Keratinocyte (primary cell): ENCODE measurements at regions not wholly inside any gene's neighbourhood (a gene's known extent, or its start where the extent isn't known, plus 50 kb on each side); places are given as distances from the start of the nearest gene placed in this dataset.

Experiments
- DNase-seq: peaks from one replicate; pipeline ENCODE4 v3.0.0-alpha.2; 2011; ENCODE audit warnings: low read depth, missing footprints, low spot score
- FAIRE-seq: peaks from 2 replicates; lab custom pipeline; 2011; peaks lifted over from hg19 to GRCh38; lab: Jason Lieb, UNC
- H2AFZ ChIP-seq: 2 replicates; pipeline ENCODE4 v1.6.0; 2012; ENCODE audit warnings: low read length, control low read depth, inconsistent platforms; ENCODE audit not compliant: control insufficient read depth
- H3K27ac ChIP-seq: 2 replicates; pipeline ENCODE4 v1.5.1; 2011; ENCODE audit warnings: low read length; ENCODE audit not compliant: control insufficient read depth, insufficient read depth
- H3K27me3 ChIP-seq: 3 replicates; pipeline ENCODE4 v1.6.0; 2011; ENCODE audit warnings: low read length; ENCODE audit not compliant: control insufficient read depth, insufficient read depth; ENCODE audit errors: extremely low read depth
- H3K36me3 ChIP-seq, 2 experiments: 2 replicates in 1 of 2; 3 replicates in 1 of 2; pipeline ENCODE4 v1.5.1; 2011; ENCODE audit warnings: low read length in 2 of 2, mild to moderate bottlenecking in 1 of 2; ENCODE audit not compliant: control insufficient read depth in 2 of 2, insufficient read depth in 2 of 2; ENCODE audit errors: extremely low read depth in 1 of 2
- H3K4me1 ChIP-seq: 3 replicates; pipeline ENCODE4 v1.5.1; 2011; ENCODE audit warnings: low read length; ENCODE audit not compliant: control insufficient read depth, insufficient read depth; ENCODE audit errors: extremely low read depth
- H3K4me2 ChIP-seq: 3 replicates; pipeline ENCODE4 v1.6.0; 2011; ENCODE audit warnings: low read depth, low read length; ENCODE audit not compliant: control insufficient read depth, insufficient read depth; ENCODE audit errors: extremely low read depth
- H3K4me3 ChIP-seq, 3 experiments: fragments of 200-600 bp in 1 of 3; sonication (generic) in 1 of 3; 2 replicates in 2 of 3; 3 replicates in 1 of 3; pipeline ENCODE4 v1.5.1; 2011 to 2016; ENCODE audit warnings: low read length in 3 of 3, mild to moderate bottlenecking in 3 of 3, control low read depth in 2 of 3, inconsistent platforms in 1 of 3, low read depth in 1 of 3, mixed read lengths in 1 of 3, mixed run types in 1 of 3, moderate library complexity in 1 of 3; ENCODE audit not compliant: control insufficient read depth in 2 of 3, insufficient read depth in 2 of 3; ENCODE audit errors: extremely low read depth in 1 of 3
- H3K79me2 ChIP-seq: 2 replicates; pipeline ENCODE4 v1.6.0; 2012; ENCODE audit warnings: low read length; ENCODE audit not compliant: control insufficient read depth, insufficient read depth
- H3K9ac ChIP-seq: 3 replicates; pipeline ENCODE4 v1.6.0; 2011; ENCODE audit warnings: low read length; ENCODE audit not compliant: control insufficient read depth, insufficient read depth; ENCODE audit errors: extremely low read depth
- H3K9me1 ChIP-seq: 3 replicates; pipeline ENCODE4 v1.6.0; 2011; ENCODE audit warnings: low read length; ENCODE audit not compliant: control insufficient read depth, insufficient read depth; ENCODE audit errors: extremely low read depth
- H3K9me3 ChIP-seq: 2 replicates; pipeline ENCODE4 v1.5.1; 2012; ENCODE audit warnings: low read depth, low read length; ENCODE audit not compliant: control insufficient read depth
- H4K20me1 ChIP-seq: 3 replicates; pipeline ENCODE4 v1.6.0; 2011; ENCODE audit warnings: low read length; ENCODE audit not compliant: control insufficient read depth, insufficient read depth; ENCODE audit errors: extremely low read depth
- EZH2 ChIP-seq: IDR thresholded peaks from one replicate; pipeline ENCODE4 v1.6.1; 2012; ENCODE audit warnings: inconsistent platforms, mild to moderate bottlenecking, low read length, moderate library complexity
- dilution Hi-C: fragments of 300-500 bp; cut with MboI; formaldehyde crosslinking; loops from one replicate; pipeline ENCODE4 v1.7.0; 2020; ENCODE audit warnings: low sequenced_read_pairs; ENCODE audit not compliant: extremely low pct_ligation_motif_present
- TF ChIP-seq, protein P1 (sequence below), 3 experiments: IDR thresholded peaks in 1 of 3; conservative IDR thresholded peaks in 1 of 3; optimal IDR thresholded peaks in 1 of 3; 2 replicates in 2 of 3; 3 replicates in 1 of 3; pipeline versions ENCODE3 to v1.5.1; 2011; ENCODE audit warnings: low read length in 3 of 3, mild to moderate bottlenecking in 3 of 3, moderate library complexity in 2 of 3, control low read depth in 1 of 3, inconsistent platforms in 1 of 3; ENCODE audit not compliant: insufficient read depth in 2 of 3; ENCODE audit errors: extremely low read depth in 1 of 3

DNA sequence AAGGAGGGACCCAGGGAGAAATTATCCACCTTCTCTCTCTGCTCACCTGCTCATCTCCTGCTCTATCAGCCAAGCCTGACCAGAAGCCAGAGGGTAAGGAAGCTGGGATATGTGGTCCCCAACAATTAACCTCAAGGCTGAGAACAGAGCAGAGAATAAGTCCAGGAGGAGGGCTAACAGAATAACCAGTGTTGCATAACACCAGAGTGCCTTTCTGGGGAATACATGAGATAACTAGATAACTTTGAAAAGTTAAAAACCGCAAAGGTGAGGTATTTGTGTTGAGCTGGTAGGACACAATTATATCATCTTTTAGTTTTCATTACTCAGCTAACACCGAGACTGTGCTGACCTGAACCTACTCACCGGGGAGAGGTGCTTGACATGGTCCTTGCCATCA lies 180.8 kb downstream of the SALL1 start:
- DNase-seq: no peak
- TF ChIP-seq, protein P1, sequence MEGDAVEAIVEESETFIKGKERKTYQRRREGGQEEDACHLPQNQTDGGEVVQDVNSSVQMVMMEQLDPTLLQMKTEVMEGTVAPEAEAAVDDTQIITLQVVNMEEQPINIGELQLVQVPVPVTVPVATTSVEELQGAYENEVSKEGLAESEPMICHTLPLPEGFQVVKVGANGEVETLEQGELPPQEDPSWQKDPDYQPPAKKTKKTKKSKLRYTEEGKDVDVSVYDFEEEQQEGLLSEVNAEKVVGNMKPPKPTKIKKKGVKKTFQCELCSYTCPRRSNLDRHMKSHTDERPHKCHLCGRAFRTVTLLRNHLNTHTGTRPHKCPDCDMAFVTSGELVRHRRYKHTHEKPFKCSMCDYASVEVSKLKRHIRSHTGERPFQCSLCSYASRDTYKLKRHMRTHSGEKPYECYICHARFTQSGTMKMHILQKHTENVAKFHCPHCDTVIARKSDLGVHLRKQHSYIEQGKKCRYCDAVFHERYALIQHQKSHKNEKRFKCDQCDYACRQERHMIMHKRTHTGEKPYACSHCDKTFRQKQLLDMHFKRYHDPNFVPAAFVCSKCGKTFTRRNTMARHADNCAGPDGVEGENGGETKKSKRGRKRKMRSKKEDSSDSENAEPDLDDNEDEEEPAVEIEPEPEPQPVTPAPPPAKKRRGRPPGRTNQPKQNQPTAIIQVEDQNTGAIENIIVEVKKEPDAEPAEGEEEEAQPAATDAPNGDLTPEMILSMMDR (optimal IDR thresholded peaks at IDR 0.05 in 1 of 3, IDR thresholded peaks at IDR 0.05 in 1 of 3, conservative IDR thresholded peaks at IDR 0.05 in 1 of 3; ENCODE audit: extremely low read depth in 1 of 3, insufficient read depth in 2 of 3, low read length in 3 of 3): no peak
- TF ChIP-seq EZH2: no peak
- H3K79me2 ChIP-seq: no peaks in the 10 kb centered on the region

GRCh38 chr16:50967827-50968612 lies 183.1 kb downstream of the SALL1 start:
- Histone ChIP-seq H3K4me2 (no peak overlapping the region), H4K20me1 (no peaks in the 10 kb centered on the region), H3K4me3 (no peak overlapping the region), H3K9ac (no peak overlapping the region), H3K27me3 (no peaks in the 10 kb centered on the region), H3K79me2 (no peaks in the 10 kb centered on the region), H3K27ac (no peak overlapping the region), H3K9me3 (no peaks in the 10 kb centered on the region), H2AFZ (no peak overlapping the region), H3K4me1 (no peaks in the 10 kb centered on the region), H3K9me1 (no peaks in the 10 kb centered on the region), H3K36me3 (no peaks in the 10 kb centered on the region)
- dilution Hi-C loops: no loop called here
- no peak for TF ChIP-seq EZH2
- TF ChIP-seq, protein P1 (optimal IDR thresholded peaks at IDR 0.05 in 1 of 3, IDR thresholded peaks at IDR 0.05 in 1 of 3, conservative IDR thresholded peaks at IDR 0.05 in 1 of 3; ENCODE audit: extremely low read depth in 1 of 3, insufficient read depth in 2 of 3, low read length in 3 of 3): no peak
- no peak for DNase-seq
- no peak for FAIRE-seq

More for the DNA sequence above, 180.8 kb downstream of the SALL1 start:
- H3K9me1 ChIP-seq: no peaks in the 10 kb centered on the region
- no peak overlapping the region for H2AFZ ChIP-seq
- H3K9ac ChIP-seq: no peak overlapping the region
- H3K27ac ChIP-seq: no peak overlapping the region
- FAIRE-seq: no peak
- dilution Hi-C loops: no loop called here
- no peaks in the 10 kb centered on the region for H3K9me3 ChIP-seq
- no peaks in the 10 kb centered on the region for H4K20me1 ChIP-seq
- no peak overlapping the region for H3K4me3 ChIP-seq
- H3K36me3 ChIP-seq: no peaks in the 10 kb centered on the region
- no peaks in the 10 kb centered on the region for H3K27me3 ChIP-seq
- H3K4me2 ChIP-seq: no peak overlapping the region
- H3K4me1 ChIP-seq: no peaks in the 10 kb centered on the region
